ENCODE measurements at regions not wholly inside any gene's neighbourhood (a gene's known extent, or its start where the extent isn't known, plus 50 kb on each side); places are given as distances from the start of the nearest gene placed in this dataset.

- no peak for DNase-seq
Measured at GRCh38 chr20:57004951-57005933, 261.2 kb downstream of the BMP7 start.

- DNase-seq = no peak
Measured at GRCh38 chr20:57006411-57007170, 259.9 kb downstream of the BMP7 start.

GRCh38 chr20:57007171-57007540 is 259.3 kb downstream of the BMP7 start:
- DNase-seq = no peak

DNA sequence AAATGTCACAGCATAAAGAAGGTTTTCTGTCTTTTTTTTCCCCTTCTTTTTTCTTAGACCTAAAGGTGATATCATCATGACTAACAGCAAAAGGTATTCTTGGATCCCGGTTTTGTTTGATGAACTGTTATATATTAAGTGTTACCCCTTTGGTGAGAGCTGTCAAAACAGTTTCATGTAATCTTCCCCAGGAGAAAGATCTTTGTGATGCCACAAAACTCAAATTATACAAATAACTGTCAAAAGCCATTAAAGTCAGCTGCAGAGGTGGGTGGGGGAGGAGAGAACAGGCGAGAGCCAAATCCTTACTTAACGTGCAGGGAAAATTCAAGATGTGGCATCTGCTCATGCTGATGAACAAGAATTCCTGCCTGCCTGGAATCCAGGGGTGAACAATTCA is 258.2 kb downstream of the BMP7 start:
- DNase-seq = no peak

- DNase-seq = no peak
Measured at GRCh38 chr20:57009355-57009754, 257.1 kb downstream of the BMP7 start.

DNA sequence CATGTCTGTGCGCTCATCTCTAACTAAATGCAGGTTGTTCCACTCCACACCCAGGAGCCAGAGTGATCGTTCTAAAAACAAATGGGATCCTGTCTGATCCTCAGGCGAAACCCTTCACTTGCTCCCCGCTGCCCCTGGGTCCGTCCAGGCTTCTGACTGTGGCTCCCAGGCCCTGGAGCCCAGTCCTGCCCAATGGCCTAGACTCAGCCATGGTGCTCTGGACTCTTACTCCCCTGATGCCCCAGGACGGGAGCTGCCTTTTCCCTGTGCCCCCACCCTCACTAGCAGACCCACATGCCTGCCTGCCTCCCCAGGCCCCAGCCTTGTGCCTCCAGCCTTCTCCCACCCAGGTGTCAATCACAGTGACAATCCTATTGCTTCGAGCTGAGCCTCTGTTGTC is 256.7 kb downstream of the BMP7 start:
- no peak for DNase-seq

DNA sequence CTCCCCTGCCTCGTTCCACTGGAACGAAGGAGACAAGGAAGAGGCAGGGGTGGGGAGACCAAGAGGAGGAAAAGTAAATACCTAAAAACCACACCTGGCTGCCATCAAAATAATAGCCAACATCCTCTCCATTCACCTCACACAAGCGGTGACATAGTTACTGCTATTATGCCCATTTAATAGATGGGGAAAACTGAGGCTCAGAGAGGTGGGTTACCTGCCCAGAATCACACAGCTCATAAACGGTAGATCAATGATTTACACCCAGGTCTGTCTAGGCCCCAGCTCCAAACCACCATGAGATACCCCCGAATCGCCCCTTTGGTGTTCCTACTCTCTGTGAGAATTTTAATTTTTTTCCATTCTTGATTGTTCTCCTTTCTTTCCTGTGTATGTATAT is 253.8 kb downstream of the BMP7 start:
- no peak for DNase-seq

GRCh38 chr20:57013217-57013616 is 253.2 kb downstream of the BMP7 start:
- DNase-seq = no peak

- DNase-seq = no peak
Measured at GRCh38 chr20:57013741-57014140, 252.7 kb downstream of the BMP7 start.

DNA sequence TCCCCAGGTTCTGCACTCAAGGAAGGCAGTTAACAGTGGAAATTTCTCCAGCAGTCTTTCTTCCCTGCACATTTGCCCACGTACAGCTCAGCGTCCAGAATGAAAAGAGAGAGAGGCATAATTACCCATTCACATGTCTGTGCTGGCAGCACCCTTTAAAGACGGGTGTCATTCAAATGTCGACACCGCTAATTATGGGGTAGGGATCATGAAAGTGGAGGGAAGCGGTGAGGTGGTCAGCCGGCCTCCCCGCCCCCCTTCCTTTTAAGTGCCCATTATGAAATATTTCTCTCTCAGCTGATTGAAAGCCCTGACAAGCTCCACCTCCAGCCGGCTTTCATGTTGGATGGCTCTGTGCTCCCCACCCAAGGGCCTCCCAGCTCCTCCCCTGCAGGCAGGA is 246.1 kb downstream of the BMP7 start:
- DNase-seq = no peak

DNA sequence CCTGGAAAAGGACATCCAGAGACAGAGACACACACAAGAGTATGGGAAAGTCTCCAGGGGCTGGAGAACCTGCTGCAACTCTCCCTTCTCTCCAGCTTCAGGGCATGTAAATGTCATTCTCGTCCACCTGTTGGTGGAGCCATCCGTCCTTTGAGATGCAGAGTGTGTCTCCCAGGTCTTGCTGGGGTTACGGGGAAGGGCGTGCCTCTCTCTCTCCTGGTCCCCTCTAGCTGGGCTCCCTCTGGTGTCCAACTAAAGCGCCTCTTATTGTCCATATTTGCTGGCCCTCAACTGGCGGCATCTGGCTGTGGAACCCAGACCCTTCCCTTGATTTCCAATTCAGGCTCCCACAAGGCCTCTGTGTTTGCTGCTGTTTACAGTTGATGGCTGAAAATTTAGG is 244.1 kb downstream of the BMP7 start:
- no peak for DNase-seq

DNA sequence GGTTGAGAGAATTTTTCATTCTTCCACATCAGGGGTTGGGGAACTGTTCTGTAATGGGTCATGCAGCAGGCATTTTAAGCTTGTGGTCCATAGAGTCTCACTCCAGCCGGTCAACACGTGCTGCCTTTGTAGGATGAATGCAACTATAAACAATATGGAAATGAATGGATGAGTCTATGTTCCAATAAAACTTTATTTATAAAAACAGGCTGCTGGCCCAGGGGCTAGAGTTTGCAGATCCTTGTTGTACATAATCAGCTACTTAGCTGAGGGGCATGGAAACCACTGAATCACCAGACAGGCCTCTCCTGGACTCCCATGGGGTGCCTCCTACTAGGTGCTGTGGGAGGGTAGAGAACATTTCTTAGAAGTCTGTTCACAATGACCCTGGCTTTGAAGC is 243.4 kb downstream of the BMP7 start:
- DNase-seq = no peak

DNA sequence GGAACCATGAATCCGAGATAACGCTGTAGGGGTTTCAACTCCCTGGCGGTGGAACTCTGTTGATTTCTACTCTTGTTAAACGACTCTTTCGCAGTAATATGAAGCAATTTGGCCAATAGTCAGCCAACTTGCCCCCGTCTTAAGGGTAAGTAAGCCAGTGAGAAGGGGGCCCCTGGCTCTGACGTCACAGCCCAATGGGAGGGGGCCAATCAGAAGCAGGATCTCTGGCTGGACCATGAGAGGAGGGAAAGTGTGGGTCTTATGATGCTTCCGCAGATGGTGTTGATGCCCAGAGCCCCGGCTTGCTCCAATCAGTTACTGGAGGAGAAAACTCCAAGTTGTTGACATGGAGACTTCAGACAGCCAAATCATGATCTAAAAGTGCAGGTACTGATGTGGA is 242.4 kb downstream of the BMP7 start:
- DNase-seq = no peak

- DNase-seq = no peak
Measured at GRCh38 chr20:57024849-57025248, 241.6 kb downstream of the BMP7 start.

DNA sequence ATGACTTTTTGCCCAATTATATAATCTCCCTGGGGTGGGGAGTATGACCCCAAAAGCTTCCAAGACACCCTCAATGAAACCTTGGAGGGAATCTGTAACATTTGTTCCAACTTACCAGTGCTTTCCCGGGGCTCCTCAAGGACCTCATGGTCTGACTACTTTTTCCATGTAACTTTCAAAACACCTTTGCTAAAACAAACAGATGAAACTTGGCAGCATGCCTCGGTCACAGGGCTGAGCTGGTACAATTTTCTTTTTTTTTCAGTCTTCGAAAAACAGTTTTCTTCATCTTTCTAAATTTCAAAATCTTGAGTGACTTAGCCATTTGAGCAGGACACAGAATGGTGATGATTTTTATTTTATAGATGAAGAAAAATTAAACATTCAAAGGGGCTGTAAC is 241.2 kb downstream of the BMP7 start:
- no peak for DNase-seq

DNA sequence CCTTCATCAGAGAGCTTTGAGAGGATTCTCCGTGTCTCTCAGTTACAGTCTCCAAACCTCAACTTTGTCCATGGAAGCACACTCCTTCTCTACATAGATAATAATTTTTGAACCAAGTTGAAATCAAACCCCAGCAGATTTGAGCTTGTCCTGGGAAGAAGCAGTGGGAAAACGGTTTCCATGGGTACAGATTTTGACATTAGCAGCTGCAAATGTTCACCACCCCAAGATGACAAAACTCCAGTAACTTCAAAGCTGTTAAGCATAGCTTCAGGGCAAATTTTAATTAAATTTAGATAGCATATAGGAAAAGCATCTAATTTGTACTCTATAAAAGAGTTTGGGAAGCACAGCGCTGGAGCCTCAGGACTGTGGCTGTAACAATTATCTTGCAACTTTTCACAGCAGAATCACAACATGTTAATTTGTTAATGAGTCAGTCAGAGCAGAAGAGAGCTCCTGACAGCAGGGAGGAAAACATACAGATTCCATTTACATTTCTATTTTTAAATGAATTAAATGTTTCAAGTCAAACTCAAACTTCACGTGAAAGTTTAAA is 240.7 kb downstream of the BMP7 start:
- no peak for DNase-seq

DNA sequence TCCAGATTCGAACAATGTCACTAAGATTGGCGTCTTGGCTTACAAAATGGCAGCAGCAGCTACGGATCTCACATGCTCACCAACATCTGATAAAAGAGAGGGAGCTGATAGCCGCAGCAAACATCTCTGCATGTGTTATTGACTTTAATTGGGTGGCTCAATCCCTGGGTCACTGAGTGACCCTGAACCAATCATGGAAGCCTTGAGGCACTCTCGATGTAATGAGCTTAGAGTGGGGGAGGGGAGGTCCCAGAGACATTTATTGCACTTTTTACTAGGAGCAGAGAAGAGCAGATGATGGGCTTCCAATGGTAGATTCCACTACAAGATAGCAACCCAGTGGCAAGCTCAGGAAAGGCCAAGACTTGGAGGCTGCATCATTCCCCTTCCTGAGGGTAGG is 238.7 kb downstream of the BMP7 start:
- DNase-seq = no peak

- no peak for DNase-seq
Measured at GRCh38 chr20:57030611-57031600, 235.5 kb downstream of the BMP7 start.

GRCh38 chr20:57031867-57032355 is 234.5 kb downstream of the BMP7 start:
- DNase-seq = no peak

DNA sequence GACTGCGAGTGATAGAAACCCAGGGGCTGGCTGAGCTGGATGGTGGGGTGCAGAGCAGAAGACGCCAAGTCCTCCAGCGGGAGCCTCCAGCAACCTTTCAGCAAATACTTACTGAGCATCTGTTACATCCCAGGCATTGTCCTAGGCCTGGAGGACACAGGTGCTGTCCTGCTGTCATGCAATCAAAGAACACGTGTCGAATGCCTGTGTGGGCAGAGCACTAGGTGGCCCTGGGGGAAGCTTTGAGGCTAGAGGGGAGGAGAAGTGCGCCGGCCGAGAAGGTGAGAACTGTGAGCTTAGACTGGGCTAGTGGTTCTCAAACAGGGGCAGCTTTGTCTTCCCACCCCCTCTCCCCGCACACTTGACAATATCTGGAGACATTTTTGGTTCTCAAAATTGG is 233.6 kb downstream of the BMP7 start:
- DNase-seq = no peak

GRCh38 chr20:57034001-57034400 is 232.4 kb downstream of the BMP7 start:
- no peak for DNase-seq

GRCh38 chr20:57037689-57038088 is 228.8 kb downstream of the BMP7 start:
- DNase-seq = no peak

Measured in CD4-positive, alpha-beta T cell treated with Interleukin-17A for 1 hour (primary cell).